ENCODE measurements at regions not wholly inside any gene's neighbourhood (a gene's known extent, or its start where the extent isn't known, plus 50 kb on each side); places are given as distances from the start of the nearest gene placed in this dataset.

DNA sequence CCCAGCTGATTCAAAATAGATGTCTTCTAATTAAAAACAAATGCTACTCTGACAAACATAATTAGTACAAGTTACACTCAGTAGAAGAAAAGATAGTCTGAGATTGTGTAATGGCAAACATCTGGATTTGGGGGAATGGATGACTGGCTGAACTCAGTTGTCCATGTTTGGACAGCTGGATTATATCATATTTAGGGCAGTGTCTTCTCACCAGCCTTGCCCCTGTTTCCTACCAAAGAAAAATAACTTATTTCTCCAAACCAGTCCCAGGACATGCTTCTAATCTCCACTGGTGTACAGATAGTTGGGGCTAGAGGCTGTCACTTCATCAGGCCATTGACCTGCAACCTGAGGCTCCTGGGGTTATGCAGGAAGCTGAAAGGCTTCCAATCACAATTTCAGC lies 237.3 kb downstream of the USP46 start:
- H3K4me3 ChIP-seq (ENCODE audit: control insufficient read depth in 2 of 3, extremely low read depth in 1 of 3, insufficient read depth in 2 of 3, low read depth in 1 of 3, low read length in 3 of 3), result no peak overlapping the region
- H3K9ac ChIP-seq (ENCODE audit: control insufficient read depth, extremely low read depth, insufficient read depth, low read length), result no peak overlapping the region
- H3K4me1 ChIP-seq (ENCODE audit: control insufficient read depth, extremely low read depth, insufficient read depth, low read length), result no peaks in the 10 kb centered on the region
- no peaks in the 10 kb centered on the region for H3K79me2 ChIP-seq (ENCODE audit: control insufficient read depth, insufficient read depth, low read length)
- no peak for FAIRE-seq
- dilution Hi-C loops (cut with MboI; ENCODE audit: extremely low pct_ligation_motif_present, low sequenced_read_pairs), result no loop called here
- no peak for DNase-seq (ENCODE audit: low read depth, low spot score)
- H4K20me1 ChIP-seq (ENCODE audit: control insufficient read depth, extremely low read depth, insufficient read depth, low read length), result no peaks in the 10 kb centered on the region
- no peak overlapping the region for H3K4me2 ChIP-seq (ENCODE audit: control insufficient read depth, extremely low read depth, insufficient read depth, low read depth, low read length)
- no peak for TF ChIP-seq EZH2 (IDR thresholded peaks at IDR 0.05; ENCODE audit: low read length)
- TF ChIP-seq, protein P1, sequence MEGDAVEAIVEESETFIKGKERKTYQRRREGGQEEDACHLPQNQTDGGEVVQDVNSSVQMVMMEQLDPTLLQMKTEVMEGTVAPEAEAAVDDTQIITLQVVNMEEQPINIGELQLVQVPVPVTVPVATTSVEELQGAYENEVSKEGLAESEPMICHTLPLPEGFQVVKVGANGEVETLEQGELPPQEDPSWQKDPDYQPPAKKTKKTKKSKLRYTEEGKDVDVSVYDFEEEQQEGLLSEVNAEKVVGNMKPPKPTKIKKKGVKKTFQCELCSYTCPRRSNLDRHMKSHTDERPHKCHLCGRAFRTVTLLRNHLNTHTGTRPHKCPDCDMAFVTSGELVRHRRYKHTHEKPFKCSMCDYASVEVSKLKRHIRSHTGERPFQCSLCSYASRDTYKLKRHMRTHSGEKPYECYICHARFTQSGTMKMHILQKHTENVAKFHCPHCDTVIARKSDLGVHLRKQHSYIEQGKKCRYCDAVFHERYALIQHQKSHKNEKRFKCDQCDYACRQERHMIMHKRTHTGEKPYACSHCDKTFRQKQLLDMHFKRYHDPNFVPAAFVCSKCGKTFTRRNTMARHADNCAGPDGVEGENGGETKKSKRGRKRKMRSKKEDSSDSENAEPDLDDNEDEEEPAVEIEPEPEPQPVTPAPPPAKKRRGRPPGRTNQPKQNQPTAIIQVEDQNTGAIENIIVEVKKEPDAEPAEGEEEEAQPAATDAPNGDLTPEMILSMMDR (optimal IDR thresholded peaks at IDR 0.05 in 1 of 3, IDR thresholded peaks at IDR 0.05 in 1 of 3, conservative IDR thresholded peaks at IDR 0.05 in 1 of 3; ENCODE audit: extremely low read depth in 1 of 3, insufficient read depth in 2 of 3, low read length in 3 of 3), result no peak
- no peak overlapping the region for H2AFZ ChIP-seq (ENCODE audit: control insufficient read depth, low read length)
- H3K27me3 ChIP-seq (ENCODE audit: control insufficient read depth, extremely low read depth, insufficient read depth, low read length), result no peaks in the 10 kb centered on the region
- no peaks in the 10 kb centered on the region for H3K9me1 ChIP-seq (ENCODE audit: control insufficient read depth, extremely low read depth, insufficient read depth, low read length)
- H3K9me3 ChIP-seq (ENCODE audit: control insufficient read depth, low read depth, low read length), result no peaks in the 10 kb centered on the region
- H3K36me3 ChIP-seq (ENCODE audit: control insufficient read depth in 2 of 2, extremely low read depth in 1 of 2, insufficient read depth in 2 of 2, low read length in 2 of 2), result no peaks in the 10 kb centered on the region
- no peak overlapping the region for H3K27ac ChIP-seq (ENCODE audit: control insufficient read depth, insufficient read depth, low read length)

DNA sequence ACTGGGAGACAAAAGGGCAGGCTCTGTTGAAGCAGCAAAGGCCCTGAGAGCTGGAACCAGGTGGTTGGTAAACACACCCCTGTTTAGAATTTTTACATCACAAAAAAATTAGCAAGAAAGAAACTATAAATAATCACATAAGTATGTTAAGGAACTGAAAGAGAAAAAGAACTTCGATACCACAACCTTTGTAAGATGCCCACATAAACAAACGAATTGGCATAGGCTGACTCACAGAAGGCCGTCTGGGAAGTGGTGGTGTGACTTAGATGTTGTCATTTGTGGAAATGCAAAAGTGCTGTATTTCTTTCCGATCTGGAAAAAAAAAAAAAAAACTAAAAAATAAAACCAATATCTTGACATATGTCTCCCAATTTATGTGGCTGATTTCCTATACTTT lies 235.1 kb downstream of the USP46 start:
- Histone ChIP-seq H3K27me3 (ENCODE audit: control insufficient read depth, extremely low read depth, insufficient read depth, low read length) (no peaks in the 10 kb centered on the region), H3K4me3 (ENCODE audit: control insufficient read depth in 2 of 3, extremely low read depth in 1 of 3, insufficient read depth in 2 of 3, low read depth in 1 of 3, low read length in 3 of 3) (no peak overlapping the region), H3K9ac (ENCODE audit: control insufficient read depth, extremely low read depth, insufficient read depth, low read length) (no peak overlapping the region), H2AFZ (ENCODE audit: control insufficient read depth, low read length) (no peak overlapping the region), H3K4me1 (ENCODE audit: control insufficient read depth, extremely low read depth, insufficient read depth, low read length) (no peaks in the 10 kb centered on the region), H3K27ac (ENCODE audit: control insufficient read depth, insufficient read depth, low read length) (no peak overlapping the region), H3K9me1 (ENCODE audit: control insufficient read depth, extremely low read depth, insufficient read depth, low read length) (no peaks in the 10 kb centered on the region), H3K9me3 (ENCODE audit: control insufficient read depth, low read depth, low read length) (no peaks in the 10 kb centered on the region), H3K79me2 (ENCODE audit: control insufficient read depth, insufficient read depth, low read length) (no peaks in the 10 kb centered on the region), H3K36me3 (ENCODE audit: control insufficient read depth in 2 of 2, extremely low read depth in 1 of 2, insufficient read depth in 2 of 2, low read length in 2 of 2) (no peaks in the 10 kb centered on the region), H3K4me2 (ENCODE audit: control insufficient read depth, extremely low read depth, insufficient read depth, low read depth, low read length) (no peak overlapping the region), H4K20me1 (ENCODE audit: control insufficient read depth, extremely low read depth, insufficient read depth, low read length) (no peaks in the 10 kb centered on the region)
- dilution Hi-C loops (cut with MboI; ENCODE audit: extremely low pct_ligation_motif_present, low sequenced_read_pairs), result no loop called here
- DNase-seq (ENCODE audit: low read depth, low spot score) (no peak), FAIRE-seq (no peak)
- TF ChIP-seq, protein P1 (optimal IDR thresholded peaks at IDR 0.05 in 1 of 3, IDR thresholded peaks at IDR 0.05 in 1 of 3, conservative IDR thresholded peaks at IDR 0.05 in 1 of 3; ENCODE audit: extremely low read depth in 1 of 3, insufficient read depth in 2 of 3, low read length in 3 of 3), result no peak
- no peak for TF ChIP-seq EZH2 (IDR thresholded peaks at IDR 0.05; ENCODE audit: low read length)
